NCI-H774 (cell line): ENCODE measurements at regions not wholly inside any gene's neighbourhood (a gene's known extent, or its start where the extent isn't known, plus 50 kb on each side); places are given as distances from the start of the nearest gene placed in this dataset.

Source experiments
- DNase-seq: peaks from one replicate; lab custom pipeline; 2025; lab: John Stamatoyannopoulos, UW

- DNase-seq: no peak
Measured at GRCh38 chr5:51278539-51278938, 104.7 kb upstream of the ISL1 start.

GRCh38 chr5:51279983-51280706, 103.1 kb upstream of the ISL1 start:
- DNase-seq: no peak

GRCh38 chr5:51286046-51286445, 97.2 kb upstream of the ISL1 start:
- DNase-seq: no peak

- no peak for DNase-seq
Measured at GRCh38 chr5:51302343-51302742, 80.9 kb upstream of the ISL1 start.

GRCh38 chr5:51326844-51327243, 56.4 kb upstream of the ISL1 start:
- DNase-seq: peak; percentile 10
